ENCODE measurements at regions not wholly inside any gene's neighbourhood (a gene's known extent, or its start where the extent isn't known, plus 50 kb on each side); places are given as distances from the start of the nearest gene placed in this dataset.

DNA sequence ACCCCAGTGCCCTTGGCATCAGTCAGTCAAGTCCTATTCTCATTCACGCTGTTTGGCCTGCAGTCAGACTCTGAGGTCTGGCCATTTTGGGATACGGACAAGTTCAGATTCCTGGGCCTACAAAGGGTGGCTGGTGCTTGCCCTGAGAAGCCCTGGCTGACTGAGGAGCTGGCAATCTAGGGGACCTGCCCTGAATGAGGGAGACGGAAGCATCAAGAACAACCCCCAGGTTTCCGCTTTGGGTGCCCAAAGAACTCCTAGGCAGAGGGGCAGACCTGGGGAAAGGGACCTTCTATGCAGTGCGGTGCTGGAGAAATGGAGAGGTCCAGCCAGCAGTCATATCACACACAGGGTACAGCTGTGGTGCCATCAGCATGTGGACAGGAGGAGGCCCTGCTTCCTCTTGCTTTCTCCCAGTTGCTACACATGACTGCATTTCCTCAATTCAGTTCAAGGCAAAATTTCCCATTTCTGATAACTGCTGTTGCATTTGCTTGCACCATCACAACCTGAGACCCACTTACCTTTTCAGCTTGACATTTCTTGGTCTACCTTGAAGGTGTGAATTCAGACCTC lies 70.9 kb upstream of the LGALSL start:
- H3K4me3 ChIP-seq (ENCODE audit: control insufficient read depth, low read depth, low read length), result no peak overlapping the region

DNA sequence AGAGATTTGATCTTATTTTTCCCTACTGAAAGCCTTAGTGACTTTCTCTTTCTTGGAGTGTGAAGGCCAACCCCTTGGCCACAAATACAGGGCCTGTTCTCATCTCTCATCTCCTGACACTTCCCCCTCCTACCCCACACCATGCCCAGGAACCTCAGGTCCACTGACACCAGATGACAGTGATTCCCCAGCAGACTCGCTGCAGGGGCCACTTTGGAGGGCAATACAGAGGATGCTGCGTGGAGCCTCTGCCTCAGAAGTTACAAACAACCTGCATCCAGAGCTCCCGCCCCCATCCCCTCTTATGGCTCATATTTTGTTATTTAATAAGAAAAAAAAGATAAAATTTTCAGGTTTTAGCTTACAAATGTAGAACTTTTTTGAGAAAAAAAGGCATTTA lies 70.1 kb upstream of the LGALSL start:
- DNase-seq (ENCODE audit: low read depth), result no peak
- H3K4me3 ChIP-seq (ENCODE audit: control insufficient read depth, low read depth, low read length), result no peak overlapping the region
- TF ChIP-seq CTCF (conservative IDR thresholded peaks at IDR 0.05; ENCODE audit: control insufficient read depth, insufficient read depth, low read depth, low read length), result no peak

More for the DNA sequence above, 70.9 kb upstream of the LGALSL start:
- TF ChIP-seq CTCF (conservative IDR thresholded peaks at IDR 0.05; ENCODE audit: control insufficient read depth, insufficient read depth, low read depth, low read length), result no peak
- DNase-seq (ENCODE audit: low read depth), result no peak

GRCh38 chr2:64386676-64387075 lies 67.3 kb upstream of the LGALSL start:
- no peak overlapping the region for H3K4me3 ChIP-seq (ENCODE audit: control insufficient read depth, low read depth, low read length)
- no peak for DNase-seq (ENCODE audit: low read depth)
- TF ChIP-seq CTCF (conservative IDR thresholded peaks at IDR 0.05; ENCODE audit: control insufficient read depth, insufficient read depth, low read depth, low read length), result no peak

- no peak overlapping the region for H3K4me3 ChIP-seq (ENCODE audit: control insufficient read depth, low read depth, low read length)
- no peak for DNase-seq (ENCODE audit: low read depth)
- TF ChIP-seq CTCF (conservative IDR thresholded peaks at IDR 0.05; ENCODE audit: control insufficient read depth, insufficient read depth, low read depth, low read length), result no peak
Observed at GRCh38 chr2:64390586-64390985, 63.4 kb upstream of the LGALSL start.

GRCh38 chr2:64391424-64391823 lies 62.5 kb upstream of the LGALSL start:
- no peak for TF ChIP-seq CTCF (conservative IDR thresholded peaks at IDR 0.05; ENCODE audit: control insufficient read depth, insufficient read depth, low read depth, low read length)
- no peak overlapping the region for H3K4me3 ChIP-seq (ENCODE audit: control insufficient read depth, low read depth, low read length)
- no peak for DNase-seq (ENCODE audit: low read depth)

DNA sequence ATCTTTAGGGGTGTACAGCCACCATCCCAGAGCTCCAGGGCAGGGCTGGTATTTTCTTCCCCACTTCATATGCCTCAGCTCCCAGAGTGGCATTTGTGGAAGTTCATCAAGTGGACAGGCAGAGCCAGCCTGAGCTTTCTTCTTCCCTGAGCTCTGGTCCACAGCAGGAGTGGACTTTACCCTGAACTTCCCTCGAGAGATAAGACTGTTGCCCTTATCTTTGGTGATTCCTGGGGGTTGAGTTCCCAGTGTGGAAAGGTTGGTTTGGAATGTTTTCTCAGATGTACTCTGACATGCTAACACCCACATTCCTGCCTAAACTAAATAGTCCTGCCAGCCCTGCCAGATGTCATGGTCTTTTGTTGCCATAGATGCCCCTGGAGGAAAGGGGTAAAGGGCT lies 62.0 kb upstream of the LGALSL start:
- no peak overlapping the region for H3K4me3 ChIP-seq (ENCODE audit: control insufficient read depth, low read depth, low read length)
- no peak for DNase-seq (ENCODE audit: low read depth)
- no peak for TF ChIP-seq CTCF (conservative IDR thresholded peaks at IDR 0.05; ENCODE audit: control insufficient read depth, insufficient read depth, low read depth, low read length)

GRCh38 chr2:64392529-64392928 lies 61.4 kb upstream of the LGALSL start:
- no peak for DNase-seq (ENCODE audit: low read depth)
- no peak for TF ChIP-seq CTCF (conservative IDR thresholded peaks at IDR 0.05; ENCODE audit: control insufficient read depth, insufficient read depth, low read depth, low read length)
- no peak overlapping the region for H3K4me3 ChIP-seq (ENCODE audit: control insufficient read depth, low read depth, low read length)
